GM06990 (cell line): ENCODE measurements at regions not wholly inside any gene's neighbourhood (a gene's known extent, or its start where the extent isn't known, plus 50 kb on each side); places are given as distances from the start of the nearest gene placed in this dataset.

ENCODE experiments used
- DNase-seq: peaks from one replicate; pipeline ENCODE4 v3.0.0-alpha.2; 2011; ENCODE audit not compliant: insufficient read length; ENCODE audit errors: extremely low read depth
- H3K27me3 ChIP-seq: replicated peaks from 2 replicates; pipeline ENCODE4 v1.6.0; 2011; ENCODE audit warnings: low read length; ENCODE audit not compliant: control insufficient read depth, insufficient read depth
- H3K36me3 ChIP-seq: 2 replicates; pipeline ENCODE4 v1.5.1; 2011; ENCODE audit warnings: low read length; ENCODE audit not compliant: control insufficient read depth, insufficient read depth
- H3K4me3 ChIP-seq: replicated peaks from 2 replicates; pipeline ENCODE4 v1.5.1; 2011; ENCODE audit warnings: low read depth, mild to moderate bottlenecking, control low read depth, low read length
- TF ChIP-seq, protein P1 (sequence below): IDR thresholded peaks from 2 replicates; pipeline ENCODE4 v1.5.1; 2011; ENCODE audit warnings: low read length, control low read depth, mild to moderate bottlenecking, inconsistent platforms; ENCODE audit not compliant: insufficient read depth, poor library complexity, severe bottlenecking

DNA sequence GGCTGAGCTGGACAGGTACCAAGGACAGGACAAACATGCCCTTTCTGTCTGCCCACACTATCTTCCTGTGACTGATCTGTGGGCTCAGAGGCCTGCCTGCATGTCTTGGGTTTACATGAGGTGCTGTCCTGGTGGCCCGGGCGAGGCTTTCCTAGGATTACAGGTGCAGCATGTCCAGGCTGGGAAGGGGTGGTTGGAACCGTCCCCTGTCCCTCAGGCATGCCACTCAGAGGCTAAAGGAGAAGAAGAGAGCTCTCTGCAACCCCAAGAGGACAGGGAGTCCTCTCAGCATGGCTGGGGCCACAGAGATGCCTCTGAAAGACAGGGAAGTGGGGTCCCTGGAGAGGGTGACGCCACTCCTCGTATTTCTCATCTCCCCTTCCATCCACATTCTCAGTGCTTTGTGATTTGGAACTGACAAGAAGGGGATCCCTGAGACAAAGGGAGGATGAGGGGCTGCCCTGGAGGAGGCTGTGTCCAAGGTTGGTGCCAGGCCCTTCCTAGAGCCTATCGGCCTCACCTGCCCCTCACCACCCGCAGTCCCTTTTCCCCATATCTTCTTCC lies 64.6 kb upstream of the LMO1 start:
- H3K27me3 ChIP-seq = no peaks in the 10 kb centered on the region
- no peaks in the 10 kb centered on the region for H3K36me3 ChIP-seq
- TF ChIP-seq, protein P1, sequence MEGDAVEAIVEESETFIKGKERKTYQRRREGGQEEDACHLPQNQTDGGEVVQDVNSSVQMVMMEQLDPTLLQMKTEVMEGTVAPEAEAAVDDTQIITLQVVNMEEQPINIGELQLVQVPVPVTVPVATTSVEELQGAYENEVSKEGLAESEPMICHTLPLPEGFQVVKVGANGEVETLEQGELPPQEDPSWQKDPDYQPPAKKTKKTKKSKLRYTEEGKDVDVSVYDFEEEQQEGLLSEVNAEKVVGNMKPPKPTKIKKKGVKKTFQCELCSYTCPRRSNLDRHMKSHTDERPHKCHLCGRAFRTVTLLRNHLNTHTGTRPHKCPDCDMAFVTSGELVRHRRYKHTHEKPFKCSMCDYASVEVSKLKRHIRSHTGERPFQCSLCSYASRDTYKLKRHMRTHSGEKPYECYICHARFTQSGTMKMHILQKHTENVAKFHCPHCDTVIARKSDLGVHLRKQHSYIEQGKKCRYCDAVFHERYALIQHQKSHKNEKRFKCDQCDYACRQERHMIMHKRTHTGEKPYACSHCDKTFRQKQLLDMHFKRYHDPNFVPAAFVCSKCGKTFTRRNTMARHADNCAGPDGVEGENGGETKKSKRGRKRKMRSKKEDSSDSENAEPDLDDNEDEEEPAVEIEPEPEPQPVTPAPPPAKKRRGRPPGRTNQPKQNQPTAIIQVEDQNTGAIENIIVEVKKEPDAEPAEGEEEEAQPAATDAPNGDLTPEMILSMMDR = no peak
- H3K4me3 ChIP-seq = no peak overlapping the region
- no peak for DNase-seq

DNA sequence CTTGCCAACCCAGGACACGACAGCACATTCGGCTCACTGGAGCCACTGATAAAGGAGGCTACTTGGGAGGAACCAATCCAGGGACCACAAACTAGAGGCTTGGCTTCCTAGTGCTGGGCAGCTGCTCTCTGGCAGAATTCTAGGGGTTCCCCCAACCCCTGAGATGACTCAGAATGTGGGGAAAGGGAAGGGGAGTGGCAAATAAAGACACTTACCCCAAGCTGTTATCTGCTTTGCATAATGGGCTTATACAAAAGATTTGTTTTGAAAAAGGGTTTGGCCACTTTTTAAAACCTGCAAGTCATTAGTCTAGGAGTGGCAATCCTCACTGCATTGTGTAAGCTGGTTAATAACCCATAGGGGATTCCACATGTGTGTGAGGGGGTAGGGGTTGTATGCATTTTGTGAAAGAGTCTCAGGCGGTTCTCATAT lies 64.1 kb upstream of the LMO1 start:
- TF ChIP-seq, protein P1 = no peak
- H3K27me3 ChIP-seq = no peaks in the 10 kb centered on the region
- no peak for DNase-seq

DNA sequence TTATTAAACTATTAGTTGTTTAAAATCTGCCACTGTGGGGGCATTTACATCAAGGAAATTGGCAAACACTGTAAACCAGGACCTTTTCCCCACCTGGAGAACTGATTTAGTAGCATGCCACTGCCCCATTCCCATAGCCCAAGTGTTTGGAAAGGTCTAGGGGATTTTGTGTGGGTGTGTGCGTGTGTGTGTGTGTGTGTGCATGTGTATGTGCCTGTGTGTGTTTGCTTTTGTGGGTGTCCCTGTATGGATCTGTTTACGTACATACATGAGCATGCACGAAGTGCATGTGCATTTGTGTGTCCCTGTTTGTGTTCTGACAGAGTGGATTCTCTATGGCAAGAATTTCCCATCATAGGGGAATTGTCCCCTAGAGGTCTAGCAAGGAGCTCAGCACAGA lies 62.7 kb upstream of the LMO1 start:
- no peak overlapping the region for H3K4me3 ChIP-seq
- TF ChIP-seq, protein P1 = no peak
- H3K27me3 ChIP-seq = no peaks in the 10 kb centered on the region
- no peaks in the 10 kb centered on the region for H3K36me3 ChIP-seq
- no peak for DNase-seq

More for the DNA sequence above, 64.1 kb upstream of the LMO1 start:
- Histone ChIP-seq H3K4me3 (no peak overlapping the region), H3K36me3 (no peaks in the 10 kb centered on the region)

DNA sequence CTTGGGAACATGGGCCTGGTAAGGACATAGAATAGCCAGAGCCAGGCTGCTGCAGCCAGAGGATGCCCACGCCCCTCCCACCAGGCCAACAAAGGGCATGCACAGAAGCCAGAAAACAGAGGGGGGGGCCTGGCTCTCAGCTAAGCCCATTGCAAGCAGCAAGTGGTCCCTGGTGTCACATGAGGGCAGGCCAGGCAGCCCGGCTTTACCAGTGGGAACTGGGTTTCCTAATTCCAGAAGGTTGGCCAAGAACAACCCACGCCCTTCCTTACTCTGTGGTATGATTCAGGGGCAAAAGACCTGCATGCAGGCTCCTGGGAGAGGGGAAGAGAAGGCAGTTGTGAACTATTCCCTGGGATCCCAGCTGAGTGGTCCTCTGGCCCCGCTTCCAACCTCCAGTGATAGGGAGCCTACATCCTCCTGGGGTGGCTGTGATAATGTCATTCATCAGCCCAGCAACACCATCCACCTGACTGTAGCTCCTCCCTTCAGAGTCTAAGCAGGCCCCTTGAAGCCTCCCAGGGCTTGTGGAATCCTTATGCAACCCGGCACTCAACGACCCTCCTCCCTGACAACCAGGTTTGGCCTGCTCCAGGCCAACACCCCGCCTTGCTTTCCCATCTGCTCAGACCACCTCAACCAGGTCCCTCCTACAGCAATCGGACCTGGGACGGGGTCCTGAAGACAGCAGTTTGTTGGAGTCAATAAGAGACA lies 62.1 kb upstream of the LMO1 start:
- H3K27me3 ChIP-seq = no peaks in the 10 kb centered on the region
- TF ChIP-seq, protein P1 = no peak
- H3K36me3 ChIP-seq = no peaks in the 10 kb centered on the region
- H3K4me3 ChIP-seq = no peak overlapping the region
- no peak for DNase-seq

DNA sequence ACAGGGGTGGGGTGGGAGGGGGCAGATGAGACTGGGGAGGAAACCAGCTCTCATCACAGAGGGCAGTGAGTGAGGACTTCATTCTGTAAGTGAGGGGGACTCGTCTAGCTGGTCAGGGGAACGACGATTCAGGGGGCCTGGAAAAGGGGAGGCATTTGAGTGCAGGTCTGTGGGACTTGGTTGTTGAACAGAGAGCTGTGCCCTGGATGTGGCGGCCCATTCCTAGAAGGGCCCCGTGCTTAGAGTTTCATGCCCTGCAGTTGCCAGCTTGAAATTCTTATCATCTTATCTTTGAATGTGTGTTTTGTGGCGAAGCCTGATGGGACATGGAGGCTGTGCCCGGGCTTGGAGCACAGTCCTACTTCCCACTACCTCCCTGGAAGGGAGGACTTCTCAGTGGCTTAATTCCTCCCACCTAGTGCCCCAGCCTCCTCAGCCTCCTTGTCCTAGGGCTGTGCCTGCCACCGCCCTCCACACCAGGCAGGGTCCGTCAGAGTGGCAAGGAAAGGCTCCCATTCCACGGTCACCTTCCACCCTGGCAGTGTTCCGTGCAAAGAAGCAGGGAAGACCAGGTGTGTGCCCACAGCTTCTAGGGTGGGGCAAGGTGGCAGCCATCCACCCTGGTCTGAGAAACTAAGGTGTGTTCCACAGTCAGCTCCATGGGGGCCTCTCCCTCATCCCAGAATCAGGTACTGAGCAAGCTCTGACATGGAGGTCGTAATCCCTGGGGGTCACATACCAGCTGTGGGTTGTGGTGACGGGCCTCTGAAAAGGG lies 59.7 kb upstream of the LMO1 start:
- TF ChIP-seq, protein P1 = no peak
- Histone ChIP-seq H3K36me3 (no peaks in the 10 kb centered on the region), H3K27me3 (no peaks in the 10 kb centered on the region), H3K4me3 (no peak overlapping the region)
- no peak for DNase-seq
